ENCODE measurements at regions not wholly inside any gene's neighbourhood (a gene's known extent, or its start where the extent isn't known, plus 50 kb on each side); places are given as distances from the start of the nearest gene placed in this dataset.

GRCh38 chr7:106812027-106812643 lies 52.9 kb upstream of the PIK3CG start:
- DNase-seq = no peak

DNA sequence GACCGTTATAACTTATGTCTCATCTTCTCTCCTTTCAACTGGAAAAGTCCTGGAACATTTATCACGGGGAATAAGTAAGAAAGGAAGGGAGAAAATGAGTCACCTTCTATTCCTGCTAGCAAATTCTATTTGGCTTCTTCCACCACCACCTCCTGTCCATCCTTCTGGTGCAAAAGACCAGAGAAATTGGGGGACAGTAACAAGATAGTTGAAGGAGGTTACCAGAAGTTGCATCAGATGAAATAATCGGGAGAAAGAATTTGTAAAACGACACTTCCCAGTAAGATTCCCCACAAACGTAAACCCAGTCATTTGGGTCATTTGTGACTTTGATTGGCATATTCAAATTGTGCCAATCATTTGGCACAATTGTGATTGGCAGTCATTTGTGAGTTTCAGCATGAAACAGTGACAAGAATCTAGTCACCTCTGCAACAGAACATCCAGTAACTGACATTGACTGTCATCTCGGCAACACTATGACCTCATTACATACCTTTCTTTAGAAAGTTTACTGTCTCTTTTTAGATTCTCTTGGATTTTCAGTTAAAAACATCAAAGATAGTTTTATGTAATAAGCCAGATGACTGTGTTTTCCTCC lies 51.3 kb upstream of the PIK3CG start:
- no peak for DNase-seq

GRCh38 chr7:106814887-106815286 lies 50.2 kb upstream of the PIK3CG start:
- DNase-seq = no peak

Measured in stimulated activated CD4-positive, alpha-beta T cell treated with anti-CD3 and anti-CD28 coated beads, Interleukin-1b, Interleukin-23, amount 100 ng/mL, for 48 hours (primary cell).